ENCODE measurements at regions not wholly inside any gene's neighbourhood (a gene's known extent, or its start where the extent isn't known, plus 50 kb on each side); places are given as distances from the start of the nearest gene placed in this dataset.

- no peak overlapping the region for H3K27ac Mint-ChIP-seq
- no peaks in the 10 kb centered on the region for H3K4me1 Mint-ChIP-seq
- no peak overlapping the region for H3K4me3 ChIP-seq (ENCODE audit: low read length)
- no peaks in the 10 kb centered on the region for H3K4me1 ChIP-seq (ENCODE audit: control insufficient read depth, insufficient read depth, low read length)
- no peaks in the 10 kb centered on the region for H3K9me3 ChIP-seq (ENCODE audit: control insufficient read depth, low read length)
- H3K36me3 Mint-ChIP-seq (ENCODE audit: low read depth), result no peaks in the 10 kb centered on the region
- H3K9ac ChIP-seq (ENCODE audit: extremely low read depth, low read length, poor library complexity, severe bottlenecking), result no peak overlapping the region
- H3K9me3 Mint-ChIP-seq, result peaks cover 4% of the 10 kb centered on the region
- H3K27ac ChIP-seq (ENCODE audit: low read depth, low read length), result no peak overlapping the region
- TF ChIP-seq CTCF (conservative IDR thresholded peaks at IDR 0.05), result no peak
- no peak for DNase-seq
- H3K4me3 Mint-ChIP-seq, result no peak overlapping the region
- H3K27me3 ChIP-seq (ENCODE audit: control insufficient read depth, insufficient read depth, low read length, poor library complexity, severe bottlenecking), result no peaks in the 10 kb centered on the region
- no peaks in the 10 kb centered on the region for H3K36me3 ChIP-seq (ENCODE audit: control insufficient read depth, insufficient read depth, low read length)
- 91 to 95% methylated on average over 5 of the region's 5 CpGs for WGBS, 2 experiments (ENCODE audit: insufficient coverage in 1 of 2, insufficient read length in 1 of 2)
- H3K27me3 Mint-ChIP-seq (ENCODE audit: insufficient read depth), result no peaks in the 10 kb centered on the region
These were observed 91.1 kb upstream of the NDUFV2 start for GRCh38 chr18:9011431-9011830.

- Mint-ChIP-seq H3K4me1 (peaks cover 3% of the 10 kb centered on the region), H3K9me3 (peaks cover 4% of the 10 kb centered on the region), H3K27me3 (ENCODE audit: insufficient read depth) (peaks cover 8% of the 10 kb centered on the region), H3K27ac (no peak overlapping the region), H3K4me3 (no peak overlapping the region), H3K36me3 (ENCODE audit: low read depth) (peaks cover under 1% of the 10 kb centered on the region)
- Histone ChIP-seq H3K4me1 (ENCODE audit: control insufficient read depth, insufficient read depth, low read length) (no peaks in the 10 kb centered on the region), H3K4me3 (ENCODE audit: low read length) (no peak overlapping the region), H3K9ac (ENCODE audit: extremely low read depth, low read length, poor library complexity, severe bottlenecking) (no peak overlapping the region), H3K36me3 (ENCODE audit: control insufficient read depth, insufficient read depth, low read length) (no peaks in the 10 kb centered on the region), H3K27me3 (ENCODE audit: control insufficient read depth, insufficient read depth, low read length, poor library complexity, severe bottlenecking) (no peaks in the 10 kb centered on the region), H3K9me3 (ENCODE audit: control insufficient read depth, low read length) (peaks cover 7% of the 10 kb centered on the region), H3K27ac (ENCODE audit: low read depth, low read length) (no peak overlapping the region)
- no peak for DNase-seq
- 92% methylated on average over 2 of the region's 2 CpGs; no CpG with 5 or more reads in 1 of the 2 experiments for WGBS, 2 experiments (ENCODE audit: insufficient coverage in 1 of 2, insufficient read length in 1 of 2)
- no peak for TF ChIP-seq CTCF (conservative IDR thresholded peaks at IDR 0.05)
These were observed 88.5 kb upstream of the NDUFV2 start for GRCh38 chr18:9013926-9014373.

- Histone ChIP-seq H3K27me3 (ENCODE audit: control insufficient read depth, insufficient read depth, low read length, poor library complexity, severe bottlenecking) (no peaks in the 10 kb centered on the region), H3K27ac (ENCODE audit: low read depth, low read length) (no peak overlapping the region)
- WGBS, 2 experiments (ENCODE audit: insufficient coverage in 1 of 2, insufficient read length in 1 of 2), result 96% methylated on average over 2 of the region's 3 CpGs; no CpG with 5 or more reads in 1 of the 2 experiments
These were observed 86.8 kb upstream of the NDUFV2 start for GRCh38 chr18:9015689-9016088.

More at GRCh38 chr18:9015689-9016088, 86.8 kb upstream of the NDUFV2 start:
- Histone ChIP-seq H3K36me3 (ENCODE audit: control insufficient read depth, insufficient read depth, low read length) (no peaks in the 10 kb centered on the region), H3K9me3 (ENCODE audit: control insufficient read depth, low read length) (peaks cover 10% of the 10 kb centered on the region), H3K9ac (ENCODE audit: extremely low read depth, low read length, poor library complexity, severe bottlenecking) (no peak overlapping the region), H3K4me3 (ENCODE audit: low read length) (no peak overlapping the region), H3K4me1 (ENCODE audit: control insufficient read depth, insufficient read depth, low read length) (no peaks in the 10 kb centered on the region)
- DNase-seq, result no peak
- peaks cover 2% of the 10 kb centered on the region for H3K36me3 Mint-ChIP-seq (ENCODE audit: low read depth)
- H3K27me3 Mint-ChIP-seq (ENCODE audit: insufficient read depth), result peaks cover 8% of the 10 kb centered on the region
- no peak overlapping the region for H3K27ac Mint-ChIP-seq
- H3K9me3 Mint-ChIP-seq, result peaks cover 7% of the 10 kb centered on the region
- peaks cover 3% of the 10 kb centered on the region for H3K4me1 Mint-ChIP-seq
- no peak overlapping the region for H3K4me3 Mint-ChIP-seq
- TF ChIP-seq CTCF (conservative IDR thresholded peaks at IDR 0.05), result no peak

Measured in endodermal cell (in vitro differentiated cells).